ENCODE measurements at regions not wholly inside any gene's neighbourhood (a gene's known extent, or its start where the extent isn't known, plus 50 kb on each side); places are given as distances from the start of the nearest gene placed in this dataset.

DNA sequence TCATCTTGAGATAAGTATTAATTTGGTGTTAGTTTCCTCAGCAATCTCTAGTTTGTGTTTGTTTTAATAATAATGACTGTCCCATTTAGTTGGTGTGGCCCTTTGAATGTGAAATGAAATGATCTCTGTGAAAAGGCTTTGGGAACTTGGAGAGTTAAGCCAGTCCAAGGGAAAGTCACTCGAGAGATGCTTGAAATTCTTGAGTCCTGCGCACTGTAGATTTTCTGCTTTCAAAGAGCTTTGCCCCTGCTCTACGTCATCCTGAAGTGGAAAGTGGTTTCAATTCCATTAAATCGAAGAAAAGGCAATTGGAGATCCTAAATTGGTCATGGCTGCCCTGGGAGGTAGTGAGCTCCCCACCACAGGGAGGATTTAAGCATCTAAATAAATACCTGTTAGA is 403.8 kb downstream of the ZNF536 start:
- no peak for DNase-seq

DNA sequence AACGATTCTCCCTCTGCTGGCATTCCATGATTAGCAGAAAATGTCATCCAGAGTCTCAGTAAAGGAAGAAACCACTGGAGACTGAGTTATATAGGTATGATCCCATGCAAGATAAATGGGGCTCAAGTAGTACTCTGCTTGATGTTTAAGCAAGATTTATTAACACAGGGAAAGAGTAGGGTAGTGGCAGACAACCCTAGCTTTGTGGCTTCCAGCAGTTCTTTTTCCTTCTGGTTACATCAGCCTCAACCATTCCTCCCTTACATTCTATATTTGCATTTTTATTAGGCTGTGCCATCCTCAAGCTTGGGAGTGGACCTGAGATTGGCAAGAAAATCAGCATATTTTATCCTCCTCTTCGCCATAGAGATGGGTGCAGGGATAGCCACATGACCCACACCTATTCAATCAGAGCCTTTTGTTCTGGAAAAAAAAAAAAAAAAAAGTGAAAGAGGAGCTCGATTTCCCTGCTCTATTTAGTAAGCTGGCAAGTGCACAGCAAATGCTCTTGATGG is 402.1 kb downstream of the ZNF536 start:
- DNase-seq: no peak

DNA sequence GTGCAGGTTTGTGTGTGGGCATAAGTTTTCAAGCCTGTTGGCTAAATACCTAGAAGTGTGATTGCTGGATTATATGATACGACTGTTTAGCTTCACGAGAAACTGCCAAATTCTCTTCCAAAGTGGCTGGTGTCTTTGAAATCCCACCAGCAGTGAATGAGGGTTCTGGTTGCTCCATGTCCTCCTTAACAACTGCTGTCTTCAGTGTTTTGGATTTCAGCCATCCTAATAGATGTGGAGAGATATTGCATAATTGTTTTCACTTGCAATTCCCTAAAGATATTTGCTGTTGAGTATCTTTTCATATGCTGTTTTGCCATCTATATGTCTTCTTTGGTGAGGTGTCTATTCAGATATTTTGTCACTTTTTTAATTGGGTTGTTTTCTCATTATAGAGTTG is 390.5 kb downstream of the ZNF536 start:
- DNase-seq: no peak

DNA sequence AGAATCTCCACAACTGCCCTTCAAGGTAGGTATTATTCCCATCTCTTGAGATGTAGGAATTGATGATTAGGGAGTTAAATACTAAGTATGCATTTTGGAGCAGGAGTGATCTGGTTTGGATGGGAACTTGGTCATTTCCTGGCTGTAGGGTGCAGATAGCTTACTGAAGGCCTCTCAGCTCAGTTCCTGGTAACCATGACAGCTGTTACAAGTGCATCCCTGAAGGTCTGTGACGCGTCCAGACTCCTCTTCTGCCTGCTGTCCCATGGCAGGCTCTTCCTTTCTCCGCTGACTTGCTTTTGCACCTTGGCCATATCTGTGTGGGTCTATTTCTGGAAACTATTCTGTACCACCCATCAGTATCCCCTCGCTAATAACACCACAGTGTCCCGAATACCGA is 387.8 kb downstream of the ZNF536 start:
- DNase-seq: no peak

DNA sequence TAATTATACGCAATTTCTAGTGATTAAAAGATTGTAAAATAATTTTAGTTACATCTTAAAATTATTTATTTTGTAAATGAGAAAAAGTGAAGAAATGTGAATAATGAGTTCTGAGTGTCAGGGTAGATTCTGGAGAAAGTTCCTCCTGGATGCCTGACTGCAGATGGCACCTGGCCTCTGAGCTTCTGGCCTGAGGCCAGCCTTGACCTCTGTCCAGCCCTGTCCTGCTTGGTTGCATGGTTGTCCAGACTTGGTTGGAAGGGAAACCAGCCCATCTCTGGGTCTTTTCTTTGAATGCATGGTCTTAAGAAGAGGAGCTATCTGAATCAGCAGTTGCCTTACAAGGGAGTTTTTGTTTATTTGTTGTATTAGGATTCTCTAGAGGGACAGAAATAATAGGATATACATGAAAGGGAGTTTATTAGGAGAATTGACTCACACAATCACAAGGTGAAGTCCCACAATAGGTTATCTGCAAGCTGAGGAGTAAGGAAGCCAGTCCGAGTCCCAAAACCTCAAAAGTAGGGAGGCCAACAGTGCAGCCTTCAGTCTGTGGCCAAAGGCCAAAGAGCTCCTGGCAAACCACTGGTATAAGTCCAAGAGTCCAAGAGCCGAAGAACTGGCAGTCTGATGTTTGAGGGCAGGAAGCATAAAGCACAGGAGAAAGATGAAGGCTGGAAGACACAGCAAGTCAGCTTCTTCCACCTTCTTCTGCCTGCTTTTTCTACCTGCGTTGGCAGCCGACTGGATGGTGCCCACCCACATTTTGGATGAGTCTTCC is 385.8 kb downstream of the ZNF536 start:
- DNase-seq: no peak

DNA sequence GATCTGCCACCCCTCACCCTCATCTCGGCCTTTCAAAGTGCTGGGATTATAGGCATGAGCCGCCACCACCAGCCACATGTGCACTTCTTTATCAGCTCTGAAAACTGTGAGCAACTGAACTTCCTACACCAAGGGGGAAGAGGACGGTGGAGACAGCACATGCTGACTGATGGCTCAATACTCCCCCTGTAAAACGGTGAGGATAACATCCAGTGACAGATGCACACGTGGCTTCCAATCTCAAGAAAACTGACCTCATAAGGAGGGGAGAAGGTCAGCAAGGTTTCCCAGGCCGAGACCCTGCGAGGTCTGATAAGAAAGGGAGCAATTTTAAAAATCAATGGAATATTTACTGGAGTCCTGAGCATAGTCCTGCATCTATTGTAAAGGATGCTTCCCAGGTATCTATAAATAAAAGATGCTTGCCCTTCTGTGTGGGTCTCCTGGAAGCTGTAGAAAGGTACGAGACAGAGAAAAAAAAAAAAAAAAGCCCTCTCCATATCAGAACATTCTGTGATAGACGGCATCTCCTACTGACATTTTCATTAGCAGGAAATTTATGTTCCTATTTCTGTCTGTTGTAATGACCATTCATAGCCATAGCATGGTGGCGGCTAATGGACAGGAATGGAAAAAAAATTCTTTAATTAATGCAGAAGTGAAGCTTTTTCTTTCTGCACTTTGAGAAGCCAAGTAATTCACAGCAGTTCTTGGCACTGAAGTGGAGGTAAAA is 385.1 kb downstream of the ZNF536 start:
- no peak for DNase-seq

DNA sequence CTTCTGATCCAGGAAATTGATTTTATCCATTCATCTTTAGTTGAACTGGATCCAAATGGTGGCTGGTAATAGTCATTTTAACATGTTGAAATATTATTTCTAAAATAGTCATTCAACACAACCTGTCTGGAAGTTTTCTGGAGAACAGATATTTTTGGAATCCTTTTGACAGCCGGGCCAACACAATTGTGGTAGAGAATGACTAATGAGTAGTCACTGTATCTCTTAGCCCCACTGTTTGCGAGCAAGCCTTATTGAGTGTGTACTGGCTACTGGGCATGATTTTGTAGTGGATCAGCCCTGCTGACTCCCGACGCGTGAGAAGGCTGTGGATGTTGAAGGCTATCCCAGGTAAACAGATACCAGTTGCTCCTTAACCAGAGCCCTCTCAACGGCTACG is 383.4 kb downstream of the ZNF536 start:
- no peak for DNase-seq

DNA sequence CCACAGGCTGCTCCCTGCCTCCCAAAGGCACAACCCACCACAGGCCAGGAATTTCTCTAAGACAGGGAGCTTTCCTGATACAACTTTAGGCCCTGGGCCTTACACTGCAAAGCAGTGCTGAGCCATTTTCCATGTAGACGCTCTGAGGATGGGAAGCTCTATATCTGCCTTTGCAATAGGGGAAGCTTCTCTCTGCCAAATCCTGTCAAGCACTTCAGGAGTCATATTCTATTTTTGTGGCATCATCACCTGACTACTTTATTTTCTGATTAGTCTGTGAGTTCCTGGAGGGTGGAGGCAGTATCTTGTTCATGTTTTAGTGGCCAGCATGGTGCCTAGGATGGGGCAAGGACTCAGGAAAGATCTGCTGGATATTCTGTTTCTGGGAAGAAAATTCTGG is 382.0 kb downstream of the ZNF536 start:
- no peak for DNase-seq

DNA sequence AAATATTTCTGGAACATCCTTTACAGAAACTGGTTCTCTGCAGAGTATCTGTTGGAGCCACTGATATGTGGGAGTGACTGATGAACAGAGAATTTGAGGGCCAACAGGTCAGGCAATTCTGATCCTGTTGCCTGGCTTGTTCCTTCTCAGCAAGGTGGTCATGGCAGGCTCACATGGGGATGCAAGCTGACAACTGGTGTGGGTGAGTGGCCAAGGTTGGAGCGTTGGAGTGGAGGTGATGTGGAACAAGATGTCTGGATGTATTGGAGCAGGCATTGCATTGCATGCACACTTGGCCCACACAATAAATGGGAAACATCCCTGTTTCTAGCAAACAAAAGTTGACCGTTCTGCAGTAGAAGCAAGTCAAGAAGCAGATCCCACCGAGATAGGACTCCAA is 380.7 kb downstream of the ZNF536 start:
- no peak for DNase-seq

DNA sequence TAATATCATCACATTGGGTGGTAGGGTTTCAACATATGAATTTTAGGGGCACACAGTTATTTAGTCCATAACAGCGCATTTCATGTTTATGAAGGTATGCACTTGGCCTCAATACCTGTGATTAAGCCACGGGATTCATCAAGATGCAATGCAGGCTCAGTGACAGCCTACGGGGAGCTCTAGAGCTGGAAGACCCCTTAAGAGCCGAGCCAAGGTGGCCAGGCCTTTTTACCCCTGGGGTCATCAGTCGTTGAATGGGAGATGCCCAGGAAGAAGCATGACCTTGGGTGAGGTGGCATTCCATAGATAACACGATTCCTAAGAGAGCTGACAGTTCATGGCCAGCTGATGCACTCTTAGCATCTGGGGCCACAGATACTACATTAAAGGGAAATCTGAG is 380.0 kb downstream of the ZNF536 start:
- DNase-seq: no peak

DNA sequence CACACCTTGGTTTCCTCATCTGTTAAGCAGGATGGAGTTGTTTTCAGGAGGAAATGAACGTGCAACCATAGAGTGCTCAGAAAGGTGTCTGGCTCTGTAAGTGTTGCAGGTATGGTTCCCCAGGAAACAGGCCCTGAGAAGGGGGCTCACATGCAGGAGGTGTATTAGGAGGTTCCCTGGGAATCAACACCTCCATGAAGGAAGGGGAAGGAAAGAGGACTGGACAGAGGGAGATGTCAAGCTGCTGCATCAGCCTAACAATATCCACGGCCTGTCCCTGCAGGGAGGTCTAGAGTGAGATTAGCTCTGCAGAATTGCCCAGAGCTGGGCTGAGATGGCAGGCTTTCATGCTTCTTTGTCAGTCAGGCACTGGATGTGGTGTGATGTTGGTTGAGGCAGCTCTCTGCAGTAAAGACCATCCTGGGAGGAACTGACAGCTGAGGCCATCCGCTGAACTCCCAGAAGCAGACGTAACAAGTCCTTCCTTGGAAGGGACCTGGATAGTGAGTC is 373.3 kb downstream of the ZNF536 start:
- no peak for DNase-seq

DNA sequence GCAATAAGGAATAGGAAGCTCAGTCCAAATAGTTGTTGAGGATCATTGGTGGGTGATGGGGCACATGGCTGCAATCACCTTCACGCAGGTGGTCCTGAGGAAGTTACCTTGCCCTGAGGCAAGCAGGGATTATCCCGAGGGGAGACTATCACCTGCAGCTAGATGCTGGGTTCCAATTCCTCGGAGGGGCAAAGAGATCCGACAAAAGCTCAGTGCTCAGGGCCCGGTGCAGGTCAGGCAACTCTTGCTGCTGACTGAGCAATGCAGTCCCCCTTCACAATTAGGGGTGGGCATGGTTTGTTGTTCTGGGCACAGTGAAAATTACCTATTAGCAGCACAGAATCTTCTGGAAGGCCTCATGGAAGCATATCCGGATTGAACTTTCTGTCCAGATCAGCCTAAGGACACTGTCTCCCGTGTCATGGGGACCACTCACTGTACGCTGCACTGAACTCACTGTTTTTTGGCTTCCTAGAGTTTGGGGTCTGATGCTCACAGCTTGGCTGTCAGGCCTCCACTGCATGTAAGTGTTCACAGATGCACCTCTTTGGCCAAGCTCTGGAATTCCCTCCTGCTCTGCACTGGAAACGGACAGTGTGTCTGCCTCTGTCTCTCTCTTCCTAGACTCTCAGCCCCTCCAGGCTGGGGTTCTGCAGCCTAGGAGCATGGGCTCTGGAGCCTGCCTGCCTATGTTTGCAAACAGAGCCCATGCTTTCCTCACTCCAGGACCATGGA is 372.7 kb downstream of the ZNF536 start:
- DNase-seq: no peak

DNA sequence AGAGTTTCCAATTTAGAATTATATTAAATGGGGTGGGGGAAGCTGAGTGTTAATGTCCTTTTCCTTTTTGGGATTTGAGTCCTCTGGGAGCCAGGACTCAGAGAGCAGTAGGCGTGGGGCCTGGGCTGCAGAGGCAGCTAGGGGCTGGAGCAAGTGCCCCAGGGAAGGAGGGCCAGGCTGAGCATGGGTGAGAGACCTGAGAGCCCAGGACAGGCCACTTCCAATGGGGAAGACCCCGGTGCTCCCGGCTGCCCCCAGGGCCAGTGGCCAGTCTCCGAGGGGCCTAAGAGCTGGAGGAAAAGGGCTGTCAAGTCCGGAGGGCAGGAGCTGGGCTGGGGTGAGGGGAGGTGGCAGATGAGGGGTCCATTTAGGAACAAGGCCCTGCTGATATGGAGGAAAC is 371.5 kb downstream of the ZNF536 start:
- no peak for DNase-seq

DNA sequence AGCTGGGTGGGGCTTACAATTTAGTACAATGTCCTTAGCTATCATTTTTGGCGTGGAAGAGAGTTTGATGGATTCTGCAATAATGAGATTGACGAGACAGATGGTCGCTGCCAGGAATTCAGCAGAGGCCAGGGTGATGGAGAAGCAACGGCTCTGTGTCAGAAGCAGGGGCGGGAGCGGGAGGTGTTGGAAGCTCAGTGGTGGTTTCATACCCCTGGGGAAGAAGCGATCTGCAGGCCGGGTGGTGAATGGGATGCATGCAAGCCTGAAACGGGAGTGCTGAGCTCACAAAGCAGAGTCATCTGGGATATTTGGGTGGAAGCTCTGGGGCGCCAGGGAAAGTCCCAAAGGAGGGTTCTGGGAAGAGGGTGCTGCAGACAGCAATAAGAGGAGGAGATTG is 370.8 kb downstream of the ZNF536 start:
- no peak for DNase-seq

DNA sequence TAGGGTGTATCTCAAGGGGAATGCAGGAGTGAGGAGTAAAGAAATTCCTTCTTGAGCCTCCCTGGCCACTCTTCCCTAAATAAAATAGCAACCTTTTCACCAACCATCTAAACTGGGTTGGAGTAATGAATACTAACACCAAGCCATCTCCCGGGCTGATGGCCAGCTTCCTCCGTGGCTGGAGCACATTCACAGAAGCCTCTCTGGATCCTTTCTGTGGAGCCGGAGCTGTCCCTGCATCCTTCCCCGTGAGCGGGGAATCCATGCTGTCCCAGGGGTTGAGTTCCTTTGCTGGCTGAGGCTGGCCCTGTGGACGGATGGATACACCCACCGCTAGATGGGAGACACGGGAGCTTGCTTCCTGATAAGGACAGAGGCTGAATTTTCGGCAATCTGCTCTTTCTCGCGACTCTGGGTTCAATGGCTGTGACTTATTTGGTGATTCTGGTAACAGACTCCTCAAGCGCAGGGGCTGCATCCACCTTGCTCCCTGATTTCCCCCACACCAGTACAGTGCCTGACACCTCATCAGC is 370.3 kb downstream of the ZNF536 start:
- DNase-seq: no peak

DNA sequence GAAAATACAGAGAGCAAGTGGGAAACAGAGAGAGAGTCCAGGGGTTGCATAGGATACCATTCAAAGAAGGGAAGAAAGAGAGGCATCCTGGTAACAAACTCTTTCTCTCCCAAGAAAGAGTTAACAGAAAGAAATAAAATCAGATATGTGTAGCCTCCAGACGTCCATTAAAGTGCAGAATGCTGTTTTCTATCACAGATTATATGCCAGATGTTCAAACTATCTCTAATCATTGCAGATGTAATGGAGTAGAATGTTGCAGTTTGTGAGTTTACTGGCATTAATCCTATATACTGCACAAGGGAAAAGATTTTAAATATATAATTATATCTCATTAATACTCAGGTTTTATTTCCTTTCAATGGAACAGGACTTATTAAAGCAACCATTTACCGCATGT is 369.4 kb downstream of the ZNF536 start:
- DNase-seq: no peak

DNA sequence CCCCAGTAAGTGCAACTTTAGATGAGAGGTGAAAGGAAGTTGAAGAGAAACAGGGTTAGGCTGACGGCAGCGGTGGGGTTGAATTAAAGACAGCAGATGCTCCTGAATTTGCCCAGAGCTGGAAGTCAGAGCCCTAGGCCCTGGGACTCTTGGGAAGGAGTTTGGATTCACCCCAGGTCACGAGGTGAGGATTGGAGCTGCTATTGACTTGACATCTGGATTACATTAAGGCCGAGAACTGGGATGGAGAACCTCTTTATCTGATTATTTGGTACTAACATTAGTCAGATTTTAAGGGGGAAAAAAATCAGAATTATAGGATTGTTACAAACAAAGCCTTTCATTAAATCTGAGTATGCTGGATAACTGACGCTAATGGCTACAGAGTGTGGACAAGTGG is 367.2 kb downstream of the ZNF536 start:
- no peak for DNase-seq

DNA sequence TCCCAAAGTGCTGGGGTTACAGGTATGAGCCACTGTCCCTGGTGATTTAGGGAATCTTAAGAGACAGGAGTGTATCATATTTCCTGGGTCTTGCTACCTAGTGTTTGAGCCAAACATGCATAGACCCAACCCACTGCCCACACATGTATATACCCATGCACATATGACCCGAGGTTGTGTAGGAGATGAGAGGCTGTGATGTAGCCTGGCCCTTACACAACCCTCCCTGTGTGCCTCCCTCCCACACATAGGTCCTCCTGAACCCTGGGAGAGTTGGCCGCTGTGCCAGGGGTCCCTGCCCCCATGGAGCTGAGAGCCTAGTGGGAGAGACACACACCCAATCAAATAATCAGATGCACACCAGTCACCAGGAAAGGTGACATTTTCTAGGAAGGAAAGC is 365.9 kb downstream of the ZNF536 start:
- no peak for DNase-seq

DNA sequence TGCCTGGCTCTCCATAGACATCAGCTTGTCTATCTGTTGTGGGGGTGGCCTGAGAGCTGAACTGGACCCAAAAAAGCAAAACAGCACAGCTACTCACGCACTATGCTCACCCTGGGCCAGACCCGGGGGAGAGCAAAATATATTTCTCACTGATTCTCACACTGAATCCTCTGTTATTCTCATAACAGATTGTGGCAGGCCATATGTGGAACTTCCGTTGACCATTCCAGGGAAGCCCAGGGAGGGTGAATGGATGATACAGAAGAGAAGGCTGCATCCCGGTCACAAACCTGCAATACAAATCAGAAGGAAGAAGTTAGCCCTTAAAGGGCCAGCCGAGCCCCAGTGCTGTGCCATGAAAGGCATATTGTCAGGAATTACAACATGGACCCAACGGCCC is 362.5 kb downstream of the ZNF536 start:
- no peak for DNase-seq

DNA sequence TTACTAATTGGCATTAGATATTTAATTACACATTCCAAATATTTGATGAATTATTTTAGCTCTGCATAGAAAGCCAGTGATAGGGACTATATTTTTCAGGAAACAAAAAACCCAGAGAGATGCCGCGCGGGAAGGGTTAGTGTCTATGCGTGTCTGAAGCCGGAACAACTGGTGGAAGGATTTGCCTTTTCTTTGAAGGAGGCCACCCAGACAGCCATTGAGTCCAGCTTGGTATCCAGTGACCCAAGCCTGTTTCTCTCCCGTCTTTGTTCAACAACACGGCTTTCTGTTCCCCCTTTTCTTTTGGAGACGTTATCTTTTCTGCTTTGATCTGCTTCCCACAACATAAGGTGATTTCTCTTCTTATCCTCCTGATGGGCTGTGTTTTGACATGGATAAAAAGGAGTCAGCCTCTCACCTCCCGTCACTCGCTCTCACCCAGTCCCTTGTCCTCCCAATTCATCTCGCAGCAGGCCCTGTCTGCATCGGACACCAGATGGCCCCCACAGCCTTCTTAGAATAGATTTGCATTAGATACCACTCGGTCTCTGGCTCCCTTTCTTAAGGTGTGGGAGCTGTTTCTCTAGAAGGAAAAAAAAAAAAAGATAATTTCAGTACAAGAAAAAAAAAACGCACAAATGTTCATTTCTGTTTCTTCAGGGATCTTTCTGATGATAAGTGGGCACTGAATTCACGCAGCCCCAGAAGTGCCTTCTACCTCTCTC is 361.8 kb downstream of the ZNF536 start:
- no peak for DNase-seq

DNA sequence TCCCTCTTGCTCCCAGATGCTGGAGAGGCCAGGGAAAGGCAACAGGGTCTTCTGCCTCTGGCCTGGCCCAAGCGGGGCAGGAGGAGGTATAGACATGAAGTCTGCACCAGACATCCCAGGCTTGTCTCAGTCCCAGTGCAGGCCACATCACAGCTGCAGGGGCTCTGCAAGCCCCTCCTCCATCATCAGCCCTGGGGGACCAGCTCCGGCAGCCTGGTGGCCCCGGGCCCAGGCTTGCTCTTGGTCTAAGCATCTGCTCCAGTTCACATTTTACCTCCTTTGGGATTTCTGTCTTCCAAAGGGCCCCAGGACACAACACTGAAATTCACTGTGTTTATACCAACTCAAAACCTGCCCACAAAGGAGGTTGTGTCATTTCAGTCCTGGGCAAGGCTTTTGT is 359.4 kb downstream of the ZNF536 start:
- DNase-seq: no peak

DNA sequence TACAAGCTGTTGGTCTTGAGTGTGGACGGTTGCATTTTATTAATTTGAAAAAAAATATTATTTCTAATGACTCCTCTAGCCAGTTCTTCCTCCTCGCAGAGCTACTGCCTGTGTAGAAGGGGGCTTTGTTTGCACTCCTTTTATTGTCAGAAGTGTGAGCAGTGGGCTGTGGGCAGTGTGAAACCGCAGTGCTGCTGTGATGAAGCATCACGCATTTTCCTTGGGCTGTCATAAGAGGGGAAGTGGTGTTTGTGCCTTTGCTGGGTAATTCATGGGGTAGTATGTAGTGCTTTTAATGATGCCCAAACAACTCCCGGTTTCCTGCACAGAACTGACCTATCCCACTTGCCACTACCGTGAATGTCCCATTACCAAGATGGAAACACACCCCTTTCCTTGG is 357.3 kb downstream of the ZNF536 start:
- DNase-seq: no peak

DNA sequence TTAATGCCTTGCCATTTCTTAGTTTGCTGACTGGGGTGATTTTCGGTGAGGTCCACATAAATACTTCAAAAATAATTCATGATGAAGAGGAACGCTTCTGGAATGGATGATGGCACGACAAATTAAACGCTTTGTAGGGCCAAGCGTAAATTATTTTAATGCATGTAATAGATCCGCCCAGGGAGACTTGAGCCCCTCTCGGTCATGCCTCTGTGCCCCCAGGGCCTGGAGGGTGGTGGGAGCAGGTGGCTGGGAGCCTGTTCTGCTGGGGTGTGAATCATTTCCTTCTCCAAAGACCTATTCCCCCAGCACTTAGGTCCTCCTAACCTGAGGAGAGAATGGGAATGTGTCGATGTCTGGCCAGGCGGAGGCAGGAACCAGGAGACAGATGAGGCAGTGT is 350.6 kb downstream of the ZNF536 start:
- no peak for DNase-seq
